Astrocyte (in vitro differentiated cells and primary cell): ENCODE measurements at regions not wholly inside any gene's neighbourhood (a gene's known extent, or its start where the extent isn't known, plus 50 kb on each side); places are given as distances from the start of the nearest gene placed in this dataset.

Source experiments
- DNase-seq: peaks from one replicate; pipeline ENCODE4 v3.0.0-alpha.2; 2010; ENCODE audit warnings: low read depth
- FAIRE-seq: peaks from 2 replicates; lab custom pipeline; 2011; peaks lifted over from hg19 to GRCh38; lab: Jason Lieb, UNC
- H2AFZ ChIP-seq: 2 replicates; pipeline ENCODE4 v1.6.0; 2012; ENCODE audit warnings: low read depth, low read length, inconsistent platforms
- H3K27ac ChIP-seq: 2 replicates; pipeline ENCODE4 v1.5.1; 2011; ENCODE audit warnings: low read depth, low read length, inconsistent platforms
- H3K27me3 ChIP-seq: 2 replicates; pipeline ENCODE4 v1.6.0; 2011; ENCODE audit warnings: low read length, inconsistent platforms; ENCODE audit not compliant: insufficient read depth
- H3K36me3 ChIP-seq: 2 replicates; pipeline ENCODE4 v1.5.1; 2011; ENCODE audit warnings: low read length, inconsistent platforms; ENCODE audit not compliant: insufficient read depth
- H3K4me1 ChIP-seq: 2 replicates; pipeline ENCODE4 v1.5.1; 2011; ENCODE audit warnings: low read length, inconsistent platforms; ENCODE audit not compliant: insufficient read depth
- H3K4me2 ChIP-seq: 2 replicates; pipeline ENCODE4 v1.6.0; 2012; ENCODE audit warnings: low read length, inconsistent platforms
- H3K4me3 ChIP-seq: 2 replicates; pipeline ENCODE4 v1.5.1; 2011; ENCODE audit warnings: low read depth, mild to moderate bottlenecking, low read length, inconsistent platforms; ENCODE audit not compliant: insufficient read depth
- H3K79me2 ChIP-seq: 2 replicates; pipeline ENCODE4 v1.6.0; 2012; ENCODE audit warnings: mild to moderate bottlenecking, low read length, inconsistent platforms; ENCODE audit not compliant: insufficient read depth
- H3K9ac ChIP-seq: 2 replicates; pipeline ENCODE4 v1.6.0; 2012; ENCODE audit warnings: mild to moderate bottlenecking, low read length, inconsistent platforms
- H3K9me3 ChIP-seq: 2 replicates; pipeline ENCODE4 v1.5.1; 2012; ENCODE audit warnings: low read depth, mild to moderate bottlenecking, low read length, inconsistent platforms; ENCODE audit not compliant: insufficient read depth
- H4K20me1 ChIP-seq: 2 replicates; pipeline ENCODE4 v1.6.0; 2012; ENCODE audit warnings: low read length, inconsistent platforms; ENCODE audit not compliant: insufficient read depth
- H3K27ac Mint-ChIP-seq: one replicate; pipeline ENCODE4 v1.8.0; 2021; ENCODE audit warnings: mild to moderate bottlenecking, mixed read lengths; ENCODE audit not compliant: unreplicated experiment
- H3K27me3 Mint-ChIP-seq: one replicate; pipeline ENCODE4 v1.8.0; 2021; ENCODE audit warnings: low read depth, mixed read lengths; ENCODE audit not compliant: unreplicated experiment
- H3K36me3 Mint-ChIP-seq: one replicate; pipeline ENCODE4 v1.8.0; 2021; ENCODE audit warnings: low read depth, mixed read lengths; ENCODE audit not compliant: unreplicated experiment
- H3K4me1 Mint-ChIP-seq: one replicate; pipeline ENCODE4 v1.8.0; 2021; ENCODE audit warnings: low read depth, mixed read lengths; ENCODE audit not compliant: unreplicated experiment
- H3K4me3 Mint-ChIP-seq: one replicate; pipeline ENCODE4 v1.8.0; 2021; ENCODE audit warnings: mild to moderate bottlenecking, moderate library complexity, mixed read lengths; ENCODE audit not compliant: unreplicated experiment
- H3K9me3 Mint-ChIP-seq: one replicate; pipeline ENCODE4 v1.8.0; 2021; ENCODE audit warnings: mild to moderate bottlenecking, mixed read lengths; ENCODE audit not compliant: unreplicated experiment
- EZH2 ChIP-seq: IDR thresholded peaks from 2 replicates; pipeline ENCODE4 v1.6.1; 2012; ENCODE audit warnings: mild to moderate bottlenecking, low read length, inconsistent platforms; ENCODE audit not compliant: insufficient read depth
- TF ChIP-seq, protein P1 (sequence below): IDR thresholded peaks from 2 replicates; pipeline ENCODE4 v1.5.1; 2011; ENCODE audit warnings: low read depth, mild to moderate bottlenecking, inconsistent platforms, low read length, moderate library complexity; ENCODE audit not compliant: insufficient read depth

DNA sequence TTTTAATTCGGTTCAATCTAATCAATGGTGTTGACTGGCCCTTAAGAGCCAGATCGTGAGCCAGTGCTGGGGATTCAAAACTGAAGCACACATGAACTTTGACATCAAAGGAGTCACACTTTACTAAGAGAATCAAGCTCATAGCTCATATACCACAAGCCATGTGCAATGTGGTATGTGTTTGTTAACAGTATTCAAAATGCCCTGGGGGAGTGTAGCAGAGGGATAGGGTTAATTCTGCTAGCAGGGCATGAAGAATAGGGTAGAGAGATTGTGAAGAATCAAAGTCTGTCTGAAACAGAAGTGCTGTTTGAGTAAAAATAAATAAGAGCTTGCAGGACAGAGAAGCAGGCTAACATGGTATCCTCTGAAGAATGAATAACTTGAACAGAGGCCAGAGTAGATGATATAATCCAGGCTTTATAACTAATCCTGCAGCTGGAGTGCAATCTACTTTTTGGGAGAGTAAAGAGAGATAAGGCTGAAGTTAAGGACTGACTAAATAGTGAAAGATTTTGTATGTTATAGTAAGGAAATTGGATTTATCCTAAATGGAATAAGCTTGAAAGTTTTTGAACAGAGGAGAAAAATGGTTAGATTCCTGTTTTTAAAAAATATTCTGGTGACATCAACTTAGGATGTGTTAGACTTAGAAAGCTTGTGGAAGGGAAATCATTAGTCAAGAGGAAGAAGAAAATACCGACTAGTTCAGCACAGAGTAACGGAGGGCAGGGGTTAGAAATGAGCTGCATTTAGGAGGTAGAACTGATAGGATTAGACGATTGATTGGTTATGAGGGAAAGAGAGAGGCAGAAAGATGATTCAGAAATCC is 292.0 kb downstream of the NFKBIZ start:
- no peak overlapping the region for H3K4me2 ChIP-seq
- no peak overlapping the region for H3K27ac ChIP-seq
- H3K9ac ChIP-seq, result no peak overlapping the region
- H3K4me1 Mint-ChIP-seq, result peaks cover 2% of the 10 kb centered on the region
- DNase-seq (peak; percentile 17), FAIRE-seq (no peak)
- no peak overlapping the region for H3K27ac Mint-ChIP-seq
- no peaks in the 10 kb centered on the region for H4K20me1 ChIP-seq
- H3K27me3 ChIP-seq, result no peaks in the 10 kb centered on the region
- no peaks in the 10 kb centered on the region for H3K9me3 Mint-ChIP-seq
- no peak for TF ChIP-seq EZH2
- TF ChIP-seq, protein P1, sequence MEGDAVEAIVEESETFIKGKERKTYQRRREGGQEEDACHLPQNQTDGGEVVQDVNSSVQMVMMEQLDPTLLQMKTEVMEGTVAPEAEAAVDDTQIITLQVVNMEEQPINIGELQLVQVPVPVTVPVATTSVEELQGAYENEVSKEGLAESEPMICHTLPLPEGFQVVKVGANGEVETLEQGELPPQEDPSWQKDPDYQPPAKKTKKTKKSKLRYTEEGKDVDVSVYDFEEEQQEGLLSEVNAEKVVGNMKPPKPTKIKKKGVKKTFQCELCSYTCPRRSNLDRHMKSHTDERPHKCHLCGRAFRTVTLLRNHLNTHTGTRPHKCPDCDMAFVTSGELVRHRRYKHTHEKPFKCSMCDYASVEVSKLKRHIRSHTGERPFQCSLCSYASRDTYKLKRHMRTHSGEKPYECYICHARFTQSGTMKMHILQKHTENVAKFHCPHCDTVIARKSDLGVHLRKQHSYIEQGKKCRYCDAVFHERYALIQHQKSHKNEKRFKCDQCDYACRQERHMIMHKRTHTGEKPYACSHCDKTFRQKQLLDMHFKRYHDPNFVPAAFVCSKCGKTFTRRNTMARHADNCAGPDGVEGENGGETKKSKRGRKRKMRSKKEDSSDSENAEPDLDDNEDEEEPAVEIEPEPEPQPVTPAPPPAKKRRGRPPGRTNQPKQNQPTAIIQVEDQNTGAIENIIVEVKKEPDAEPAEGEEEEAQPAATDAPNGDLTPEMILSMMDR, result no peak
- H3K36me3 Mint-ChIP-seq, result no peaks in the 10 kb centered on the region
- H3K9me3 ChIP-seq, result no peaks in the 10 kb centered on the region
- no peak overlapping the region for H2AFZ ChIP-seq
- H3K79me2 ChIP-seq, result no peaks in the 10 kb centered on the region
- H3K4me3 ChIP-seq, result no peak overlapping the region
- no peaks in the 10 kb centered on the region for H3K36me3 ChIP-seq
- no peak overlapping the region for H3K4me3 Mint-ChIP-seq
- H3K4me1 ChIP-seq, result peaks cover 4% of the 10 kb centered on the region
- H3K27me3 Mint-ChIP-seq, result no peaks in the 10 kb centered on the region

DNA sequence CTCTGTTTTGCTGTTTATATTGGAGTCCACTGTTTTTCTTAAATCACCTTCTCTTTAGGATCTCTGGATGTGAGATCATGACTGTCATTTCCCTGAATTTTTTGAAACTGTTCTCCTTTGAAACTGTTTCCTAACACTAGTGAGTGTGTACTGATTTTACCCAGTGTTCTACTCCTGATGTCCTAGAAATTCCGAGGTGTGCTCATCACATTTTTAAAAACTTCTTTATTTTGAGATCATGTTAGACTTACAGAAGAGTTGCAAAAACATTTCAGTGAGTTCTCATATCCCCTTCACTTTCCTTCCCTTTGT is 292.6 kb downstream of the NFKBIZ start:
- no peaks in the 10 kb centered on the region for H3K27me3 ChIP-seq
- no peak for TF ChIP-seq EZH2
- TF ChIP-seq, protein P1, result no peak
- H2AFZ ChIP-seq, result no peak overlapping the region
- H3K4me1 Mint-ChIP-seq, result peaks cover 2% of the 10 kb centered on the region
- H3K27me3 Mint-ChIP-seq, result no peaks in the 10 kb centered on the region
- H3K36me3 Mint-ChIP-seq, result no peaks in the 10 kb centered on the region
- peaks cover 4% of the 10 kb centered on the region for H3K4me1 ChIP-seq
- H3K79me2 ChIP-seq, result no peaks in the 10 kb centered on the region
- no peaks in the 10 kb centered on the region for H3K9me3 ChIP-seq
- no peaks in the 10 kb centered on the region for H4K20me1 ChIP-seq
- FAIRE-seq (no peak), DNase-seq (no peak)
- no peak overlapping the region for H3K4me3 Mint-ChIP-seq
- no peak overlapping the region for H3K27ac Mint-ChIP-seq
- no peak overlapping the region for H3K4me3 ChIP-seq
- no peak overlapping the region for H3K27ac ChIP-seq
- H3K9ac ChIP-seq, result no peak overlapping the region
- no peaks in the 10 kb centered on the region for H3K9me3 Mint-ChIP-seq
- H3K4me2 ChIP-seq, result no peak overlapping the region
- no peaks in the 10 kb centered on the region for H3K36me3 ChIP-seq

DNA sequence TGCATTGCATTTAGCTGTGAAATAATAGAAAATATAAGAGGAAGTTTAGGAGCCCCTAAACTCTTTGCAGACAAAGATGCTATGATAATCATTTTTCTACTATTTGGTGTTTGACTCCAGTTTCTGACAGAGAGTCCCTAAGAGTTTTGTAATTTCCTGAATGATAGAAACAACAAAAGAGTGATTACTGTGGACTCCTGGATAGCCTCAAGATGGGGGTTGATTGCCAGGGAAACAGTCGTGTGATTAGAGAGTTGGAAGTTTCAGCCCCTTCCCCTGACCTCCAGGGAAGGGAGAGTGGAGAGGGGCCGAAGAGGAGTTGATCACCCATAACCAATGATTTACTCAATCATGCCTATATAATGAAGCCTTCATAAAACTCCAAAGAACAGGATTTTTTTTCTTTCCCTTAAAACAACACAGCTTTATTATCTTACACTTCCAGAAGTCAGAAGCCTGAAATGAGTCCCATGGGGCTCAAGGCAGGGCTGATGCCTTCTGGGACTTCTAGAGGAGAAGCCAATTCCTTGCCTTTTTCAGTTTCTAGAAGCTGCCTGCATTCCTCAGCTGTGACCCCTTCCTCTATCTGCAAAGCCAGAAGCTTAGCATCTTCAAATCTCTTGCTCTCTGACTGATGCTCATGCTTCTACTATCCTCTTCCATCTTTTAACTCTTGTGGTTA is 292.3 kb upstream of the ZPLD1 start:
- no peaks in the 10 kb centered on the region for H3K9me3 Mint-ChIP-seq
- no peak overlapping the region for H3K27ac ChIP-seq
- H3K79me2 ChIP-seq, result no peaks in the 10 kb centered on the region
- peaks cover 2% of the 10 kb centered on the region for H3K4me1 Mint-ChIP-seq
- no peak overlapping the region for H3K9ac ChIP-seq
- no peak overlapping the region for H2AFZ ChIP-seq
- H3K36me3 ChIP-seq, result no peaks in the 10 kb centered on the region
- H3K4me3 ChIP-seq, result no peak overlapping the region
- H3K4me3 Mint-ChIP-seq, result no peak overlapping the region
- no peaks in the 10 kb centered on the region for H3K9me3 ChIP-seq
- no peaks in the 10 kb centered on the region for H3K27me3 ChIP-seq
- FAIRE-seq (peak; percentile 20), DNase-seq (no peak)
- no peaks in the 10 kb centered on the region for H3K27me3 Mint-ChIP-seq
- H4K20me1 ChIP-seq, result no peaks in the 10 kb centered on the region
- H3K27ac Mint-ChIP-seq, result no peak overlapping the region
- no peaks in the 10 kb centered on the region for H3K36me3 Mint-ChIP-seq
- peak overlapping the region; percentile 5 for H3K4me2 ChIP-seq
- peaks cover 4% of the 10 kb centered on the region for H3K4me1 ChIP-seq
- TF ChIP-seq, protein P1, result no peak
